Thyroid gland (tissue), 4 donors: ENCODE measurements at regions not wholly inside any gene's neighbourhood (a gene's known extent, or its start where the extent isn't known, plus 50 kb on each side); places are given as distances from the start of the nearest gene placed in this dataset.
"Not testable (repeated sequence)": the region's sequence is repeated elsewhere in the genome, so short reads cannot be mapped to it uniquely, and the experiment has no call there.

Experiments
- POLR2A ChIP-seq, 2 donors: fragments of 450-650 bp; IDR thresholded peaks; one replicate each; pipeline ENCODE4 v1.6.1; 2017; ENCODE audit warnings: antibody characterized with exemption in 2 of 2, mild to moderate bottlenecking in 2 of 2, moderate library complexity in 1 of 2
- TF ChIP-seq, protein P1 (sequence below), 6 experiments: fragments of 200-600 bp in 3 of 6; fragments of 450-650 bp in 3 of 6; sonication (generic) in 3 of 6; IDR thresholded peaks; one replicate each; pipeline ENCODE4 v1.5.1; 2016 to 2019; ENCODE audit warnings: antibody characterized with exemption in 6 of 6, mild to moderate bottlenecking in 2 of 6, inconsistent platforms in 1 of 6, moderate library complexity in 1 of 6

DNA sequence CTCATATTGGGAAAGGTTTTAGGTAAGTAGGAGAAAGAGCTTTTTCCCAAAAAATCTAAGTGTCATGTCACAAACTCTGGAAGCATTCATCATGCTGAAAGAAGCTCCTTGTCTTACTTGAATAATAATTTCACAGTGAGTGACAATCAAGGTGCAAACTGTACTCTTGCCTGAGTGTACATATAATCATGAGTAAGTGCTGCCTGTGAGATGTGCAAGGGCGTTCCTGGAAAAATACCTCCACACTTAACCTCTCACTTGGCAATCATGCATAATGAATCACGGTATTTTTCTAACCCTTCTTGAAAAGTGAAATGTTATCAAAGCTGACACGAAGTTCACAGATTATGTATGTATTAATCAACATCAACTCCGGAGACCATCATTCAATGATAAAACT is 289.2 kb upstream of the SPATA31A3 start:
- TF ChIP-seq POLR2A (IDR thresholded peaks at IDR 0.05), result not testable (repeated sequence)
- TF ChIP-seq, protein P1, sequence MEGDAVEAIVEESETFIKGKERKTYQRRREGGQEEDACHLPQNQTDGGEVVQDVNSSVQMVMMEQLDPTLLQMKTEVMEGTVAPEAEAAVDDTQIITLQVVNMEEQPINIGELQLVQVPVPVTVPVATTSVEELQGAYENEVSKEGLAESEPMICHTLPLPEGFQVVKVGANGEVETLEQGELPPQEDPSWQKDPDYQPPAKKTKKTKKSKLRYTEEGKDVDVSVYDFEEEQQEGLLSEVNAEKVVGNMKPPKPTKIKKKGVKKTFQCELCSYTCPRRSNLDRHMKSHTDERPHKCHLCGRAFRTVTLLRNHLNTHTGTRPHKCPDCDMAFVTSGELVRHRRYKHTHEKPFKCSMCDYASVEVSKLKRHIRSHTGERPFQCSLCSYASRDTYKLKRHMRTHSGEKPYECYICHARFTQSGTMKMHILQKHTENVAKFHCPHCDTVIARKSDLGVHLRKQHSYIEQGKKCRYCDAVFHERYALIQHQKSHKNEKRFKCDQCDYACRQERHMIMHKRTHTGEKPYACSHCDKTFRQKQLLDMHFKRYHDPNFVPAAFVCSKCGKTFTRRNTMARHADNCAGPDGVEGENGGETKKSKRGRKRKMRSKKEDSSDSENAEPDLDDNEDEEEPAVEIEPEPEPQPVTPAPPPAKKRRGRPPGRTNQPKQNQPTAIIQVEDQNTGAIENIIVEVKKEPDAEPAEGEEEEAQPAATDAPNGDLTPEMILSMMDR (IDR thresholded peaks at IDR 0.05), result not testable (repeated sequence)
